GM18858 (cell line): ENCODE measurements at regions not wholly inside any gene's neighbourhood (a gene's known extent, or its start where the extent isn't known, plus 50 kb on each side); places are given as distances from the start of the nearest gene placed in this dataset.
A peak's percentile ranks its signal among the peaks of the same experiment; 100 is the strongest.
"Not testable (repeated sequence)": the region's sequence is repeated elsewhere in the genome, so short reads cannot be mapped to it uniquely, and the experiment has no call there.

Experiments
- ATAC-seq: cut with Tn5 transposase; IDR thresholded peaks from one replicate; pipeline ENCODE4 v1.9.1; 2021; ENCODE audit not compliant: unreplicated experiment

DNA sequence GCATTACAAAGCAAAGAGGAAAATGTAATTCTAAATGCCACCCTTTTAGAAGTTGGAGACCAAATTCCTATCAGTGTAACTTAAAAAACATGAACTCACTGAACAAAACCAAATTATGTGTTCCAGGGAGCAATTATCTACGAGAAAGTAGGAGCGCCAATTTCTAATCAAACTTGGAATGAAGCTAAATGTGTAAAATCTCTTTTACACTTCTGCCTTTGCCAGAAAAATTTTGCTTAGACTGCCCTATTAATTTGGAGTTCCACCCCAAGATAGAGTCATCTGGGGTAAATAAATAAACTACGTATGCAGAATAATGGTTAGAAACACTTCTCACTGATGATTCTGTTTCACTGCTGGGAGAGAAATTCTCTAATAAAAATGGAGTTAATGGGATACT is 825.6 kb downstream of the MTRR start:
- ATAC-seq = no peak

DNA sequence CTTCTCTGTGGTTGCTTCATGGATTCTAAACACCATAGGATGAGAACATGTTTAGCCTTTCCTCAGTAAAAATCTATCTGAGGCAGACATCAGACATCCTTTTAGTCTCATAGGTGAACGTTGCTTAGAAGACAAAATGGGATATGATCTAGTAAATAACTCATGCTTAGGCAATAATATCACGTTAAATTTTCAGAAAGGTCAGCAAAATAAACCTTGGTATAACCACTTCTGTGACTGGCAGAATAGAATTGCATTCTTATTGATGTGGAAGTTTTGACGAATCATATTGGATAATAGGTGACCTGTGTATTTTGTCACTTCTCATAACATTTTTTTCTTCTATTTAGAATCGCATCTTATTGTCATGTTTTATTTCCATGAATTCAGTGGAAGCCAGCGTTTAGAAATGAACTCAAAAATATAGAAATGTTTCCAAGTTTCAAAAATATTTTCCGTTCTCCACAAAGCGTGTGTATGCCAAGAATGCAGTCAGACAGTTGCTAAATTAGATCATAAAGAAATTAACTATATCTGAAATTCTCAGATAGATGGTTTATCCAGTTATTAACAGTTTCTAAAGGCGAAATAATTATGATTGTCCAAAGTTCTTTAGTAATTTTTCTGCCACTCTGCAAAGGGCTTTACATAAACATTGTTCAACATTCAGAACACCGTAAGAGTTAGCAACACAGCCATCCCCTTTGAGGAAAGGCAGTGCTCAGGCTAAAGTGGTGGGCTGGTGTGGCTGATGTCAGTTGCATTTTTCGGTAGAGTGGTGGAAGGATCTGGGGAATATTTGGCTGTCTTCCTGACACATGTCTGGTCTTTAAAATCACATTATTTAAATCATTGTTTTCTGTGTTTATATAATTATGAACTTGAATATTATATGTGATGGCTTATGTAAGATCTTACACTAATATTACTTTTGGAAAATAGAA is 827.2 kb downstream of the MTRR start:
- ATAC-seq = no peak

DNA sequence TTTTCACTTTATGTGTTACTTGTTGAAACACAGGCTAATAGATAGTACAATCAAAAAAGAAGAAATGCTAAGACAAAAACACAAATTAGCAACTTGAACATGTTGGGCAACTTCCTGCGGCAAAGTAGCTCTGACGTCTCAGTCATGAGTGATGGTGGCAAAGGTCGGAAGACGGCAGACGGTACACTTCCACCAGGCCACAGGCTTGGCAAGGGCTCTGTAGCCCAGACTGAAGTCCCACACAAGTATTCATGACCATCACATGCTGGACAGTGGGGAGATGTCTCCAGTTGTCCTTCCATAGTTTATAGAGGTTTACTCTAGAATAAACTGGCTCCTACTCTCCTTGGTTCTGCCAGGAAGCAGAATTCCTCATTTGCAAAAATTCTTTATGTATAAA is 831.3 kb downstream of the MTRR start:
- ATAC-seq = no peak

DNA sequence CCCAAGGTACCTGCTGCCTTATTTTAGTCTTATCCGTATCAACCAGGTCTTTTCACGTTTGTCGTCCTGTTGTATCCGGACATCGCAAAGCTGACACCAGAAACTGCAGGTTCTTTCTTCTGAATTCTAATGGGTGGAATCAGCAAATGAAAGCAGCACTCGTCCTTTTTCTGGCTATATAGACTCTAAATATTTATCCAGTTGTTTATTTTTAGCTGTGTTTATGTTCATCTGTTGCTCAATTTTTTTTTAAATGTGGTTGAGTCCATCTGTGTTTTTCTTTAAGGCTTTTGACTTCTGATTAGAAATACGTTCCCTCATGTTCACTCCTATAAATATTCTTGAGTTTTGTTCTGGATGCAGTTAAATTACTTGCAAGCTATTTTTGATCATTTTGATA is 831.7 kb downstream of the MTRR start:
- ATAC-seq = no peak

DNA sequence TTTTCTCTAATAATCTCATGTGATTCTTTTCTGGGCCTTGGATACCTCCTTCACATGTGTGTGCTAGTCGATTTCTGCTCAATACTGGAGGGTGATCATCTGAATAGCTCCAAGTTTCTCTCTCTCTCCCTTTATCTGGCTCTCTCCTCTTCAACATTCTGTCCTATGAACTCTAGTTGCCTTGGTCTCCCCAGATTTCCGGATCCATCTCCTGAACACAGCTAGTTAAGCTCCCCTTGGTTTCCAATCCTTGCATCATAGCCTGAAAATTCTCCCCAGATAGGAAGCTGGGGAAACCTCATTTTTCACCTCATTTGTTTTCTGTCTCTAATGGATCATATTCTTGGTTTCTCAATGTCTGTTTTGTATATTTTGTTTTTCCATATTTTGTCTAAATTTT is 832.3 kb downstream of the MTRR start:
- ATAC-seq = no peak

DNA sequence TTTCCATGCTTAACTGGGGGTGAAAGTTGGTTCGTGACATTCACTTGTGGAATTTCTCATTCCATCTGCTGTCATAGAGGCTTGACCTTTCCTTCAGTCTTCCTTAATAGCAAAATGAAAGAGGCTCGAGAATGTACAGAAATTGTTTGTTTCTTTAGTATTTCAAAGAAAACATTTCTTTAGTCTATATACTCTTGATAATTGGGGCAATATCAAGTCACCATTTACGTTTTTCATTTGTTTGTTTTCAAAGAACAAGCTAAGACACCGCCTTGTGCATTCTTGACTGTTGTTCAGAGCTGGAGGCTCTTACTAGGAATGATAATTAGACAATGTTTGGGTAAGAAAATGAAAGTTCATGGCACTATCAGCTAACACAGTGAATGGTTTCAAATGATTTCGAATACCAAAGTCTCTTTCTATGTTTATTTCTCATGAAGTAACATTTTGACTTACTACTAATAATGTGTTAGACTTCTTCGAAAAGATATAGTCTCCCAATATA is 835.4 kb downstream of the SEMA5A start:
- ATAC-seq = no peak

DNA sequence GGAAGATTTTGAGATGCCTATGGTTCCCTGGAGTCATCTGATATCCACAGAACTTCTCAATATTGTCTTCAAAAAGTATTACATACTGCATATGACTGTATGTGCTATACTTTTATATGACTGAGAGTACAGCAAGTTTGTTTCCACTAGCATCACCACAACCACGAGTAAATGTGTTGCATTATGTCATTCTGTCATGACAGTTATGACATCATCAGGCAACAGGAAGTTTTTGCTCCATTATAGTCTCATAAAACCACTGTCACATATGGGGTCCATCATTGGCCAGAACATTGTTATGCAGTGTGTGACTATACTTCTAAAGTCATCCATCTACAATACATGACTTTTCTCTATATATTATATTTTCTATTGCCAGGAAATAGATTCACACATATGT is 831.7 kb downstream of the SEMA5A start:
- ATAC-seq = no peak

DNA sequence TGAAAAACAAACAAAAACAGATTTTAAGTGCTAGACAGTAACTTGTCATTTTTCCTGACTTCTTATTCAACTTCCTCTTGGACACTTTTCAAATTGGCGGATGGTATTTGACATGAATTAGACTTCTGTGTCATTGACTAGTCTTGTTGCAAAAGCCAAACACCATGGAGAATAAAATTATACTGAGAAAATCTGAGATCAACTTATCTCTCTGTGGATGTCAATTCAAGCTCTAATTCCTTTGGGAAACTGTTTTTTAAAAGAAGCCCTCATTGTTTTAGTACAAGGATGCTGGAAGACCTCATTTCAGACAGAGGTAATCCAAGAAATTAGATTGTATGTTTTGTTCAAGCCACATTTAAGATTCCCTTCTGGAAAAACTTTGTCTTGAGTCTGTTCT is 831.0 kb downstream of the SEMA5A start:
- ATAC-seq = no peak

DNA sequence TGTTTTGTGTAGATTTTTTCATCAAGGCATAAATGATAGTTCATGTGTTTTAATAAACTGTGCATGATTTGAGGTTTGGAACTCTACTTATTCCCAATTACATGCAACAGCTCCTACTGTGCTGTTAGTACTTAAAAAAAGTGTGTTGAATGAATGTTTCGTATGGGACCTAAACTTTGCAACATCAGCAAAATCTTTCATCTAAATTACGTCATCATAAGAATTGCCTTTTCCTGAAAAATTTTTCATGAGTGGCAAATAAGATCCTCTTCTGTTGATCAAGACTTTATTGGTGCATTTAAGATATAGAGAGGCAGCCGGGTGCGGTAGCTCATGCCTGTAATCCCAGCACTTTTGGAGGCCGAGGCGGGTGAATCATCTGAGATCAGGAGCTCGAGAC is 826.1 kb downstream of the SEMA5A start:
- no peak for ATAC-seq

DNA sequence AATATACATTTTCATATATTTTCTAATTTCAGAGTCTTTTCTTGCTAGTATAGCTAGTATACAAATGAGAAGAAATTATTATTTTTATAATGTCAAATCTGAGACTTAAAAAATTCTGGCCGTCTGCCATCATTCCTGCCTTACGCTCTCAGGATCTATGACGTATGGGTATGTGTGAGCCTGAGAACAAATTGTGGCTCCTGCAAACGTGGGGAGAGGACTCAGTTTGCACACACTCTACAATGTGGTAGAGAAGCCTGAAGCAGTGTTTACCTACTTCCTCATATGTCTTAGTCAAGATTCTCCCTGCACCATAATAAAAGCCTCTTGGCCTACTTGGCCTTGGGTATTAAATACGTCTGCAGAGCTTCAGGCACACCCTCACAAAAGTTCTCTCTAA is 825.4 kb downstream of the SEMA5A start:
- ATAC-seq = no peak

DNA sequence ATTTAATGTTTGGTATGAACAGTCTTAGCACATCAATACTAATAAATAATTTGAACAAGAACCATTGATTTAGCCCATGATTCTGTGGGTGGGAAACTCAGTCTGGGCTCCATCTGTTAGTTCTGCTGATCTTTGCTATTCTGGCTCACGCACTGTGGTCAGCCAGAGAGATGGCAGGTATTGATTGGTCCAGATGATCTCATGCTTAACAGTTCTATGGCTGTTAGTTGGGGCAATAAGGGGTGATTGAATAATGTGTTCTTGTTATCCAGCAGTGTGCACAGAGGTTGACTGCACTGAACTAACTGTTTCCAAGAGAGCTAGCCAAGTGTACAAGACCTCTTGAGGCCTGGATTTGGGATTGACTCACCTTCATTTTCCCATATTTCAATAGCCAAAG is 824.3 kb downstream of the SEMA5A start:
- no peak for ATAC-seq

DNA sequence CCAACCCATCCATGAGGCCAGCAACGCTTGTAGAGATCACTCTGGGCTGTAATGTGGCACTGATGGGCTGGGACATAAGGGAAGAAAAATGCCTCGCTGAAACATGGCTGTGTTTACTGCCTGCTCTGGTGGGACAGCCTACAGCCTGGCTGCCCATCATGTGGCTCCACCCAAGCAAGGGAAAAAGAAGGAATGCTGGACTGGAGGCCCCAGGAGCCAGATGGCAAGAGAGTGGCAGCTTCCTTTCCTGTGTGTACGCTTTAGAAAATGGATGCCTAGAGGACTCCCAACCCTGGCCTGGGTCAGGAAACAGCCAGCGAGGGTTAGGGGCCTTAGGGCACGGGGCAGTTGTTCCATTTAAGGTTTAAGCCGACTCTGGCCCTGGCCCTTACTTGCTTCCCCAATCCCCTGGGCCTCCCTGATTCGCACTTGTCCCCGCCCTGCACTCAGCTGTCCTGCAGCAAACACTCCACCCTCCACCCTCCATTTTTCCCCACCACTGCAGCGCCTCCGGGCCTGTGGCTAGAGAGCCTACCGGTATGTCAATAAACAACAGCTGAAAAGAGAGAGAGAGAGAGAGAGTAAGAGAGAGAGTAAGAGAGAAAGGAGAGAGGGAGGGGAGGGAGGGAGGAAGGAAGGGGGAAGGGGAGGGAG is 819.4 kb downstream of the SEMA5A start:
- no peak for ATAC-seq

DNA sequence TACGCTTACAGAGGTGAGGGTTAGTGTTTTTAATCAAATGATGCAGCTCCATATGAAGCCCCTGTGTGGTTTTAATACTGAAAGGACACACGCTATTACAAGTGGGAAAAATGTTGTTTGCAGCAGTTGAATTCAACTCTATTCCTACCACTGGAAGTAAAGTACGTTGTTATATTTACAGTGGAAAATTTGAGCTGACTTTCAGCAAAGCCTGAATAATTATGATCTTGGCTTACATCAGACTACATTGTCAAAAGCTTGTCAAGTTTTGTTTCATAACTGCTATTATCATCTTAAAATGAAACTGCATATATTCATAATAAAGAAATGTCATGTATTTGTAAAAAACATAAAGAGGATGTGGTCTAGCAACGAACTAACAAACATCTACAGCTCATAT is 818.5 kb downstream of the SEMA5A start:
- no peak for ATAC-seq

DNA sequence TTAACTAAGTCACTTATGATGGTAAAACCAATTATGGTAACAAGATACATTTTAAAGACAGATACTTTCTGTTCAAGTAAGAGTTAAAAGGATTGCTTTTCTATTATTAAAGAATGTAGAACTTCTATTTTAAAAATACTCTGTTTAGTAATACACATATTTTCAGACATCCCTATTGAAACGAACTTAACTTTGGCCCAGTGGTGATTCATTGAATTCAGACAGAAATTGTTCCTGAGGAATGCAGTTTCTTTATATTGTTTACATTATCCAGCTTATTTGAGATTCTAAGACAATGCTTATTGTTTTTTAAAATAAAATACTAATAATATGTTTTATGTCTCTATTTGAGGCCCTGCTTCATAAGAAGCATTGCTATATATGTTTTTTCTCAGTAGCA is 816.4 kb downstream of the SEMA5A start:
- no peak for ATAC-seq

DNA sequence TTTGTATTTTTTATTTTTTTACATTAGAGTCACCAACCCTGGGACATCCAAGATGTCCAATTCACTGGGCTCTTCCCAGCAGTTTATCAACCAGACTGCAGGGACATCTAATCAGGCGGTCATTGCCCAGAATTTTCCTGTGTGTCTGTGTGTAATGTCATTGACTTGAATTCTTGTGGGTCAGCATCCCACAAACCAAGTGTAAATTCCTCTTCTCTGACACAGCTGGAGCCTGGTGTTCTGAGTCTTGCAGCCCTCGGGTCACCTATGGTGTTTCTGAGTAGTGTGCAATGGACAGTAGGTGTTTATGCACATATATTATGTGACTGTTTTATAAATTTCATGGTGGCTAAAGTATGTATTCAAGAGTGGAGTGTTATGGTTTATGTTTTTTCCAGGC is 815.7 kb downstream of the SEMA5A start:
- ATAC-seq = no peak

DNA sequence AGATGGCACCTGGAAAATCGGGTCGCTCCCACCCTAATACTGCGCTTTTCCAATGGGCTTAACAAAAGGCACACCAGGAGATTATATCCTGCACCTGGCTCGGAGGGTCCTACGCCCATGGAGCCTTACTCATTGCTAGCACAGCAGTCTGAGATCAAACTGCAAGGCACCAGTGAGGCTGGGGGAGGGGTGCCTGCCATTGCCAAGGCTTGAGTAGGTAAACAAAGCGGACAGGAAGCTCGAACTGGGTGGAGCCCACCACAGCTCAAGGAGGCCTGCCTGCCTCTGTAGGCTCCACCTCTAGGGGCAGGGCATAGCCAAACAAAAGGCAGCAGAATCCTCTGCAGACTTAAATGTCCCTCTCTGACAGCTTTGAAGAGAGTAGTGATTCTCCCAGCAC is 814.8 kb downstream of the SEMA5A start:
- ATAC-seq = not testable (repeated sequence)

DNA sequence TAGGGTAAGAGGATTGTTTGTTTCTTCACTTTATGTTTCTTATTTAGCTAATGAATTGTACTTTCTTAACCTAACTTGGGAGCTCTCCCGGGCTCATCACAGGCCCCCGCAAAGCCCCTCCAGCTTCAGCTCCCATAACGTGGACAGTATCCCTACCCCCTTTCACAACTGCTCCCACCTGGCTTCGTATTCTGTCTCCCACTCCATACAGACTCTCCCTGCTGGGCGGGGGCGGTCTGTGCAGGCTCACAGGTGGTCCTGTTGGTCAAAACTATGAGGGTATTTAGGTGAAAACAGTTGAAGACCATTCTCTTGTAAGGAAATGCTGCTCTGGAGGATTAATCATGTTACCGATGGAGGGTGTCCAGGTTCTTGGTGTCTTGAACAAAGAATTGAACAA is 805.3 kb downstream of the SEMA5A start:
- no peak for ATAC-seq

DNA sequence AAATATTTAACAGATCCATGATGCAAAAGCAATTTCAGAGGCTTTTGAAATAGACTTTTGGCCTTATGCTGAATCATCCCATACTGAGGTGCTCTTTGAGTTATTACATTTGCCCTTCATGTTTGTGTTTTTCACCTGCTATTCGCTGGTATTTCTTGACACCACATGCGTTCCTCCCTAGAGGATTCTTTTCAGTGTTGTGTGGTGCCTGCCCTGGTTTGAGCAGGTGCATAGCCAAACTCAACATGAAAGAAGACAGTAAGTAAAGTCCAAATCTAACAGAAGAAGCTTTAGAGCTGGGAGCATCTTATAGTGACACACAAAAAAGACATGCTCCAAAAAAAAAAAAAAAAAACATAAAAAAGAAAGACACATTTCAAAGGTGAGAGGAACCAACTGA is 796.3 kb downstream of the SEMA5A start:
- no peak for ATAC-seq

DNA sequence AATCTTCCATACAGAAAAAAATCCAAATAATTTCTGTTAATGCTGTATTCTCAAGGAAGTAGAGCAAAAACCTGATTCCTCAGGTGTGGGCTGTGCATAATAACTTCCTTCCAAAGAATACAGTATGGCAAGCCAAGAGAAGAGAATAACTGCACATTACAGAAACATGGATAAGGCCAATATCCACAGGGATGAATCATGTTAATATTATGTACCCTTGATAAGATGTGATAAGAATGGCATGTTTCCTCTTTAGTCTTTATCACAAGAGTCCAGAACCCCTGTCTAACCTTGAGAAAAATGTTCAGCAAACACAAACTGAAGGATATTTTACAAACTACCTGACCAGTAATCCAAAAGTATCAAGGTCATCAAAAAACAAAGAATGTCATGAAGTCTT is 795.8 kb downstream of the SEMA5A start:
- ATAC-seq = no peak

DNA sequence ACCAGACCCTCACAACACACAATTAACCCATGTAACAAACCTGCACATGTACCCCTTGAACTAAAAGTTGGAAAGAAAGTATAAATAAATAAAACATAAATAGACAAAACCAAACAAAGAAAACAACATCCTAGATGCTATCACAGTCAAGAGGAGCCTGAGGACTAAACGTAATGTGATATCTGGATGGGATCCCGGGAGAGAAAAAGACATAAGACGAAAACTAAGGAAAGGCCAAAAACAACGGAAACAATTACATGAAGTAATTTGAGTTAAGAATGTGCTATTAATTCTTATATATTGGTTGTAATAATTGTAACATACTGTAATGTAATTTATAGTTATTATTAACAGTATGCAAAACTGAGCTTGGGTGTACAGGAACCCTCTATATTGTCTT is 793.9 kb downstream of the SEMA5A start:
- no peak for ATAC-seq

DNA sequence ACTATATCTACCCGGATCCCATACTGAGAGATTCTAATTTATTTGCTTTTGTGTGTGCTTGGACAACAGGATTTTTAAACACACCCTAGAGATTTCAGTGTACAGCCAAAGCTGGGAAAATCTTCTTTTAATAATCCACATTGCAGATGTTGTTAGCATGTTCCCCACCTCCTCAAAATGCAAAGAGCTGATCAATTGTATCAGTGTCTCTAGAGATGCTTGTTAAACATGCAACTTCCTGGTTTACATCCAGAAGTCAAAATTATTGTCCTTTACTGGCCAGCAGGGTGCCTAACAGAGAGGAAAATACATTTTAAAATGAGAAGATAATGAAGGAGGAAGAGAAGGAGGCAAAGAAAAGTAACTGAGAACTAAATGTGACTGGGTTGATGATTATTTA is 793.3 kb downstream of the SEMA5A start:
- ATAC-seq = no peak

DNA sequence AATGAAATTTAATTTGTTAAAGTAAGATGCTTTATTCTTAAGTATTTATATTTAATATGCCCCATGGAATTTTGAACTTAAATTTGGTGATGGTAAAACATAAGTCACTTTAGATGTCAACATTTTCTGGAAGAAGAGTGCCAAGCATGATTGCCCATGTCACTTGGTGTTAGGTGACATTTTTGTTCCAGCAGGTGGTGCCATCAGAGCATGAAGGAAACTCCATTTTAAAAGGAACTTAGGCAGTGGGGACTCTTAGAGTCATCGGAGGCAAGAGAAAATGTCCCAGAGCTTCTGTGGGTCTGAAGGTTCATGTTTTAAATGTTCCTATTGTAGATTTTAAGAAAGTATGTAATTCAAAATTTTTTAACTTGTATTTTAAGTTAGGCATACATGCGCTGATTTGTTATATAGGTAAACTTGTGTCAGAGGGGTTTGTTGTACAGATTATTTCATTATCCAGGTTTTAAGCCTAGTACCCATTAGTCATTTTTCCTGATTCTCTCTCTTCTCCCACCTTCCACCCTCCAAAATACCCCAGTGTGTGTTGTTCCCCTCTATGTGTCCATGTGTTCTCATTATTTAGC is 789.3 kb downstream of the SEMA5A start:
- ATAC-seq = peak; percentile 49
